Testis (tissue), 2 donors: ENCODE measurements at regions not wholly inside any gene's neighbourhood (a gene's known extent, or its start where the extent isn't known, plus 50 kb on each side); places are given as distances from the start of the nearest gene placed in this dataset.

Experiments used
- POLR2A ChIP-seq: fragments of 450-650 bp; IDR thresholded peaks from one replicate; pipeline ENCODE4 v1.6.1; 2017; ENCODE audit warnings: antibody characterized with exemption, mild to moderate bottlenecking, moderate library complexity
- TF ChIP-seq, protein P1 (sequence below), 3 experiments: fragments of 450-650 bp in 2 of 3; fragments of 200-600 bp in 1 of 3; sonication (generic) in 1 of 3; IDR thresholded peaks; one replicate each; pipeline ENCODE4 v1.5.1; 2016 to 2019; ENCODE audit warnings: antibody characterized with exemption in 3 of 3, mild to moderate bottlenecking in 2 of 3, moderate library complexity in 1 of 3

DNA sequence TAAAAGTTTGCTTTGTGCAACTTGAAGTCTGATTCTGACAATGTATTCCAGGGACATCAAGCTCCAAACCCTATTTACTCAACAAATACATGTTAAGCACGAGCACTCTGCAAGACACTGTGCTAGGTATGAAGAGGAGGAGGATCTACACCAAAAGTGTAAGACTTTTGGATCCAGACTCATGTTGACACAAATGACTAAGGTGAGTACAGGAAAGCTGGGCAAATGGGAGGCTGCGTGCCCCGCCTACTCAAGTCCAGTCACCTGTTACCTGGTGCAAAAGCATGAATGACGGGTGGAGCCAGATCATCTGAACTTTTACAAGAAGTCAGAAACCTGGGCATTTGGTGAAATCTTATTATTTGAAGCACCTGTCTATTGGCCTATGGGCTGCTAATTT, 120.7 kb downstream of the ABCC12 start:
- no peak for TF ChIP-seq POLR2A
- TF ChIP-seq, protein P1, sequence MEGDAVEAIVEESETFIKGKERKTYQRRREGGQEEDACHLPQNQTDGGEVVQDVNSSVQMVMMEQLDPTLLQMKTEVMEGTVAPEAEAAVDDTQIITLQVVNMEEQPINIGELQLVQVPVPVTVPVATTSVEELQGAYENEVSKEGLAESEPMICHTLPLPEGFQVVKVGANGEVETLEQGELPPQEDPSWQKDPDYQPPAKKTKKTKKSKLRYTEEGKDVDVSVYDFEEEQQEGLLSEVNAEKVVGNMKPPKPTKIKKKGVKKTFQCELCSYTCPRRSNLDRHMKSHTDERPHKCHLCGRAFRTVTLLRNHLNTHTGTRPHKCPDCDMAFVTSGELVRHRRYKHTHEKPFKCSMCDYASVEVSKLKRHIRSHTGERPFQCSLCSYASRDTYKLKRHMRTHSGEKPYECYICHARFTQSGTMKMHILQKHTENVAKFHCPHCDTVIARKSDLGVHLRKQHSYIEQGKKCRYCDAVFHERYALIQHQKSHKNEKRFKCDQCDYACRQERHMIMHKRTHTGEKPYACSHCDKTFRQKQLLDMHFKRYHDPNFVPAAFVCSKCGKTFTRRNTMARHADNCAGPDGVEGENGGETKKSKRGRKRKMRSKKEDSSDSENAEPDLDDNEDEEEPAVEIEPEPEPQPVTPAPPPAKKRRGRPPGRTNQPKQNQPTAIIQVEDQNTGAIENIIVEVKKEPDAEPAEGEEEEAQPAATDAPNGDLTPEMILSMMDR (IDR thresholded peaks at IDR 0.05): no peak
